CD14-positive monocyte (primary cell): ENCODE measurements at regions not wholly inside any gene's neighbourhood (a gene's known extent, or its start where the extent isn't known, plus 50 kb on each side); places are given as distances from the start of the nearest gene placed in this dataset.

ENCODE experiments used
- DNase-seq, 3 donors: peaks; one replicate each; pipeline ENCODE4 v3.0.0-alpha.2; 2011 to 2022
- H2AFZ ChIP-seq: 2 replicates; pipeline ENCODE4 v1.6.0; 2012; ENCODE audit warnings: mild to moderate bottlenecking, low read depth, low read length, inconsistent platforms; ENCODE audit not compliant: insufficient read depth, poor library complexity, severe bottlenecking
- H3K27ac ChIP-seq, 2 donors: 1 replicate in 1 of 2; 2 replicates in 1 of 2; pipeline ENCODE4 v1.5.1; 2012 to 2013; ENCODE audit warnings: low read length in 2 of 2, control low read depth in 1 of 2, inconsistent platforms in 1 of 2, low read depth in 1 of 2, mild to moderate bottlenecking in 1 of 2
- H3K27me3 ChIP-seq, 2 donors: one replicate each; pipeline versions ENCODE4 v1.6.0 to v1.6.1; 2011 to 2013; ENCODE audit warnings: low read length in 2 of 2; ENCODE audit not compliant: control insufficient read depth in 2 of 2, insufficient read depth in 2 of 2
- H3K36me3 ChIP-seq, 2 donors: replicated peaks in 1 of 2; 1 replicate in 1 of 2; 2 replicates in 1 of 2; pipeline versions ENCODE4 v1.5.1 to v1.6.1; 2012 to 2013; ENCODE audit warnings: low read length in 2 of 2, control low read depth in 1 of 2, inconsistent platforms in 1 of 2, mild to moderate bottlenecking in 1 of 2; ENCODE audit not compliant: insufficient read depth in 2 of 2, control insufficient read depth in 1 of 2
- H3K4me1 ChIP-seq, 2 donors: 1 replicate in 1 of 2; 2 replicates in 1 of 2; pipeline versions ENCODE4 v1.5.1 to v1.6.1; 2012 to 2013; ENCODE audit warnings: low read length in 2 of 2, control low read depth in 1 of 2, inconsistent platforms in 1 of 2, mild to moderate bottlenecking in 1 of 2, moderate library complexity in 1 of 2; ENCODE audit not compliant: insufficient read depth in 2 of 2, control insufficient read depth in 1 of 2
- H3K4me2 ChIP-seq: replicated peaks from 2 replicates; pipeline ENCODE3; 2012; ENCODE audit warnings: low read length, moderate library complexity, mild to moderate bottlenecking; ENCODE audit not compliant: poor library complexity, severe bottlenecking; ENCODE audit errors: extremely low read depth
- H3K4me3 ChIP-seq, 3 experiments: fragments of 200-600 bp in 1 of 3; sonication (generic) in 1 of 3; replicated peaks in 1 of 3; 1 replicate in 2 of 3; 2 replicates in 1 of 3; pipeline ENCODE4 v1.5.1; 2011 to 2013; ENCODE audit warnings: low read length in 3 of 3, mild to moderate bottlenecking in 3 of 3, control low read depth in 2 of 3, low read depth in 2 of 3, inconsistent platforms in 1 of 3, moderate library complexity in 1 of 3
- H3K79me2 ChIP-seq: 2 replicates; pipeline ENCODE4 v1.6.0; 2012; ENCODE audit warnings: mild to moderate bottlenecking, control low read depth, inconsistent platforms, low read length, moderate library complexity; ENCODE audit not compliant: insufficient read depth
- H3K9ac ChIP-seq: 2 replicates; pipeline ENCODE4 v1.6.0; 2017; ENCODE audit warnings: low read length, mild to moderate bottlenecking; ENCODE audit not compliant: insufficient read depth, poor library complexity, severe bottlenecking
- H3K9me3 ChIP-seq, 2 donors: replicated peaks in 1 of 2; 1 replicate in 1 of 2; 2 replicates in 1 of 2; pipeline versions ENCODE4 v1.5.1 to v1.6.1; 2012 to 2013; ENCODE audit warnings: low read length in 2 of 2, control low read depth in 1 of 2; ENCODE audit not compliant: control insufficient read depth in 1 of 2, insufficient read depth in 1 of 2
- H4K20me1 ChIP-seq: 2 replicates; pipeline ENCODE4 v1.6.0; 2012; ENCODE audit warnings: mild to moderate bottlenecking, low read length, control low read depth, moderate library complexity; ENCODE audit not compliant: insufficient read depth
- H3K27ac Mint-ChIP-seq, 7 donors: one replicate each; pipeline ENCODE4 v1.8.0; 2020; ENCODE audit warnings: mild to moderate bottlenecking in 7 of 7, mixed read lengths in 7 of 7, moderate library complexity in 6 of 7, inconsistent platforms in 2 of 7
- H3K27me3 Mint-ChIP-seq, 3 donors: one replicate each; pipeline ENCODE4 v1.8.0; 2021 to 2022; ENCODE audit warnings: low read depth in 3 of 3, mild to moderate bottlenecking in 3 of 3, mixed read lengths in 3 of 3, moderate library complexity in 3 of 3, inconsistent platforms in 1 of 3
- H3K36me3 Mint-ChIP-seq, 2 donors: one replicate each; pipeline ENCODE4 v1.8.0; 2020; ENCODE audit warnings: mixed read lengths in 2 of 2, inconsistent platforms in 1 of 2, mild to moderate bottlenecking in 1 of 2
- H3K4me1 Mint-ChIP-seq: one replicate; pipeline ENCODE4 v1.8.0; 2020; ENCODE audit warnings: mild to moderate bottlenecking, mixed read lengths
- H3K4me3 Mint-ChIP-seq, 2 donors: one replicate each; pipeline ENCODE4 v1.8.0; 2020; ENCODE audit warnings: mild to moderate bottlenecking in 2 of 2, mixed read lengths in 2 of 2, moderate library complexity in 1 of 2
- H3K9me3 Mint-ChIP-seq, 7 donors: one replicate each; pipeline ENCODE4 v1.8.0; 2020 to 2022; ENCODE audit warnings: mixed read lengths in 7 of 7, mild to moderate bottlenecking in 6 of 7, moderate library complexity in 6 of 7, inconsistent platforms in 2 of 7
- CTCF ChIP-seq: fragments of 200-600 bp; IDR thresholded peaks from one replicate; pipeline ENCODE4 v1.8.0; 2022; ENCODE audit warnings: antibody characterized with exemption, mild to moderate bottlenecking
- WGBS: methylation state at CpG from one replicate; pipeline ENCODE4 v1.1.5; 2013; ENCODE audit warnings: missing lambda C conversion rate; ENCODE audit not compliant: insufficient coverage; 5-methylcytosine and 5-hydroxymethylcytosine counted together
- intact Hi-C, 2 donors: fragments of 100-400 bp; cut with micrococcal nuclease; formaldehyde crosslinking; loops; one replicate each; pipeline versions ENCODE4 v1.15.0 to v1.15.1; 2023

- no peak overlapping the region for H2AFZ ChIP-seq
- TF ChIP-seq CTCF, result no peak
- no peak overlapping the region for H3K27ac Mint-ChIP-seq
Observed at GRCh38 chr14:51545396-51545795, 106.3 kb upstream of the FRMD6 start.

GRCh38 chr14:51546099-51546498, 105.6 kb upstream of the FRMD6 start:
- no peaks in the 10 kb centered on the region for H3K4me1 ChIP-seq
- H3K27ac Mint-ChIP-seq, result no peak overlapping the region
- H3K9me3 ChIP-seq, result no peaks in the 10 kb centered on the region
- H3K4me3 Mint-ChIP-seq, result no peak overlapping the region
- H4K20me1 ChIP-seq, result no peaks in the 10 kb centered on the region
- H3K9ac ChIP-seq, result no peak overlapping the region
- 60% methylated on average over 1 of the region's 2 CpGs for WGBS
- peaks cover 0 to 2% (median 1%) of the 10 kb centered on the region in 3 donors for H3K27me3 Mint-ChIP-seq
- no peak overlapping the region for H3K4me2 ChIP-seq
- peaks cover 0 to 2% (median 0%) of the 10 kb centered on the region in 7 donors for H3K9me3 Mint-ChIP-seq
- TF ChIP-seq CTCF, result no peak
- no peaks in the 10 kb centered on the region for H3K36me3 Mint-ChIP-seq
- no peaks in the 10 kb centered on the region for H3K36me3 ChIP-seq
- no peaks in the 10 kb centered on the region for H3K4me1 Mint-ChIP-seq
- no peak overlapping the region for H3K27ac ChIP-seq
- no peak overlapping the region for H3K4me3 ChIP-seq
- H3K27me3 ChIP-seq, result no peaks in the 10 kb centered on the region
- no peaks in the 10 kb centered on the region for H3K79me2 ChIP-seq
- intact Hi-C loops, result no loop called here
- H2AFZ ChIP-seq, result no peak overlapping the region
- no peak for DNase-seq

More at GRCh38 chr14:51545396-51545795, 106.3 kb upstream of the FRMD6 start:
- DNase-seq, result no peak
- no peak overlapping the region for H3K4me2 ChIP-seq
- H4K20me1 ChIP-seq, result no peaks in the 10 kb centered on the region
- H3K4me3 ChIP-seq, result no peak overlapping the region
- no peaks in the 10 kb centered on the region for H3K27me3 ChIP-seq
- Mint-ChIP-seq H3K4me3 (no peak overlapping the region), H3K27me3 (peaks cover 0 to 2% (median 1%) of the 10 kb centered on the region in 3 donors), H3K4me1 (no peaks in the 10 kb centered on the region), H3K36me3 (no peaks in the 10 kb centered on the region), H3K9me3 (peaks cover 0 to 2% (median 0%) of the 10 kb centered on the region in 7 donors)
- H3K9ac ChIP-seq, result no peak overlapping the region
- no peaks in the 10 kb centered on the region for H3K36me3 ChIP-seq
- intact Hi-C loops, result no loop called here
- WGBS, result 80% methylated on average over 1 of the region's 3 CpGs
- no peak overlapping the region for H3K27ac ChIP-seq
- H3K79me2 ChIP-seq, result no peaks in the 10 kb centered on the region
- H3K9me3 ChIP-seq, result no peaks in the 10 kb centered on the region
- no peaks in the 10 kb centered on the region for H3K4me1 ChIP-seq
